Trophoblast cell (in vitro differentiated cells and primary cell): ENCODE measurements at regions not wholly inside any gene's neighbourhood (a gene's known extent, or its start where the extent isn't known, plus 50 kb on each side); places are given as distances from the start of the nearest gene placed in this dataset.
A peak's percentile ranks its signal among the peaks of the same experiment; 100 is the strongest.
"Not testable (repeated sequence)": the region's sequence is repeated elsewhere in the genome, so short reads cannot be mapped to it uniquely, and the experiment has no call there.

Source experiments
- DNase-seq, 2 donors: peaks; one replicate each; pipeline ENCODE4 v3.0.0-alpha.2; 2016
- H2AFZ ChIP-seq: 2 replicates; pipeline ENCODE4 v1.6.1; 2013; ENCODE audit warnings: low read length, moderate library complexity, mild to moderate bottlenecking; ENCODE audit not compliant: insufficient read depth, poor library complexity
- H2AK5ac ChIP-seq: 2 replicates; pipeline ENCODE4 v1.6.1; 2013; ENCODE audit warnings: mild to moderate bottlenecking, low read length
- H2BK120ac ChIP-seq: 2 replicates; pipeline ENCODE4 v1.6.1; 2013; ENCODE audit warnings: low read length, mild to moderate bottlenecking, moderate library complexity; ENCODE audit not compliant: insufficient read depth, poor library complexity
- H2BK12ac ChIP-seq: 2 replicates; pipeline ENCODE4 v1.6.1; 2013; ENCODE audit warnings: mild to moderate bottlenecking, low read length, moderate library complexity
- H2BK5ac ChIP-seq: 2 replicates; pipeline ENCODE4 v1.6.1; 2013; ENCODE audit warnings: low read length, low read depth, moderate library complexity, mild to moderate bottlenecking; ENCODE audit not compliant: poor library complexity
- H3K14ac ChIP-seq: 2 replicates; pipeline ENCODE4 v1.6.1; 2013; ENCODE audit warnings: mild to moderate bottlenecking, low read length
- H3K18ac ChIP-seq: 2 replicates; pipeline ENCODE4 v1.6.1; 2013; ENCODE audit warnings: mild to moderate bottlenecking, low read length
- H3K23ac ChIP-seq: 2 replicates; pipeline ENCODE4 v1.6.1; 2013; ENCODE audit warnings: low read length
- H3K27ac ChIP-seq: 2 replicates; pipeline ENCODE4 v1.5.1; 2013; ENCODE audit warnings: low read depth, mild to moderate bottlenecking, inconsistent platforms, low read length, moderate library complexity
- H3K27me3 ChIP-seq: 2 replicates; pipeline ENCODE4 v1.6.1; 2013; ENCODE audit warnings: inconsistent platforms, mild to moderate bottlenecking, low read length, moderate library complexity; ENCODE audit not compliant: insufficient read depth
- H3K36me3 ChIP-seq, 2 experiments: 1 replicate in 1 of 2; 2 replicates in 1 of 2; pipeline ENCODE4 v1.6.1; 2013; ENCODE audit warnings: low read length in 2 of 2, mild to moderate bottlenecking in 2 of 2, moderate library complexity in 1 of 2; ENCODE audit not compliant: insufficient read depth in 2 of 2, control insufficient read depth in 1 of 2
- H3K4ac ChIP-seq: 2 replicates; pipeline ENCODE4 v1.6.1; 2013; ENCODE audit warnings: low read depth, mild to moderate bottlenecking, low read length, moderate library complexity
- H3K4me1 ChIP-seq, 2 experiments: 1 replicate in 1 of 2; 2 replicates in 1 of 2; pipeline ENCODE4 v1.6.1; 2013; ENCODE audit warnings: low read length in 2 of 2, mild to moderate bottlenecking in 2 of 2, moderate library complexity in 1 of 2; ENCODE audit not compliant: insufficient read depth in 2 of 2, control insufficient read depth in 1 of 2
- H3K4me2 ChIP-seq: 2 replicates; pipeline ENCODE4 v1.6.1; 2013; ENCODE audit warnings: inconsistent platforms, mild to moderate bottlenecking, low read length, moderate library complexity
- H3K4me3 ChIP-seq: 2 replicates; pipeline ENCODE4 v1.5.1; 2013; ENCODE audit warnings: mild to moderate bottlenecking, low read depth, low read length, inconsistent platforms
- H3K79me1 ChIP-seq: one replicate; pipeline ENCODE4 v1.6.1; 2013; ENCODE audit warnings: low read length
- H3K79me2 ChIP-seq: 2 replicates; pipeline ENCODE4 v1.6.1; 2013; ENCODE audit warnings: low read length, mild to moderate bottlenecking; ENCODE audit not compliant: control insufficient read depth, insufficient read depth, poor library complexity
- H3K9ac ChIP-seq: 2 replicates; pipeline ENCODE4 v1.6.1; 2013; ENCODE audit warnings: mild to moderate bottlenecking, low read length
- H3K9me3 ChIP-seq: 2 replicates; pipeline ENCODE4 v1.6.1; 2013; ENCODE audit warnings: low read depth, mild to moderate bottlenecking, control low read depth, inconsistent platforms, low read length; ENCODE audit not compliant: insufficient read depth
- H4K12ac ChIP-seq: 2 replicates; pipeline ENCODE4 v1.6.1; 2013; ENCODE audit warnings: low read depth, mild to moderate bottlenecking, low read length, moderate library complexity
- H4K8ac ChIP-seq: 2 replicates; pipeline ENCODE4 v1.6.1; 2013; ENCODE audit warnings: low read depth, mild to moderate bottlenecking, low read length, moderate library complexity
- H4K91ac ChIP-seq: one replicate; pipeline ENCODE4 v1.6.1; 2013; ENCODE audit warnings: low read depth, mild to moderate bottlenecking, low read length, moderate library complexity
- WGBS: extraction: QIAGEN DNeasy Blood & Tissue Kit; methylation state at CpG from one replicate; pipeline ENCODE4 v1.1.7; 2013; ENCODE audit warnings: missing lambda C conversion rate; ENCODE audit not compliant: insufficient read length, insufficient coverage; ENCODE audit errors: extremely low coverage; 5-methylcytosine and 5-hydroxymethylcytosine counted together

- not testable (repeated sequence) for H2BK5ac ChIP-seq, H3K4me1 ChIP-seq, H3K79me1 ChIP-seq, H3K36me3 ChIP-seq, H2AFZ ChIP-seq, H3K23ac ChIP-seq, H3K27ac ChIP-seq, H3K18ac ChIP-seq, H3K27me3 ChIP-seq, H3K14ac ChIP-seq, H3K79me2 ChIP-seq, H2BK120ac ChIP-seq, H3K4me2 ChIP-seq, H3K4me3 ChIP-seq, H4K12ac ChIP-seq, DNase-seq, H3K4ac ChIP-seq, H2BK12ac ChIP-seq, H4K91ac ChIP-seq, H4K8ac ChIP-seq, H3K9ac ChIP-seq, H2AK5ac ChIP-seq, H3K9me3 ChIP-seq
- WGBS: no CpG with 5 or more reads among the region's 5 CpGs
Observed at GRCh38 chrX:66794514-66794913, 155.6 kb upstream of the EDA2R start.

GRCh38 chrX:66766318-66766717 is 127.4 kb upstream of the EDA2R start:
- DNase-seq: no peak
- H2BK5ac ChIP-seq: no peak overlapping the region
- no peak overlapping the region for H3K27ac ChIP-seq
- H3K4me1 ChIP-seq: no peaks in the 10 kb centered on the region
- H4K8ac ChIP-seq: no peak overlapping the region
- H4K91ac ChIP-seq: no peak overlapping the region
- no peak overlapping the region for H3K4me3 ChIP-seq
- WGBS: no CpG with 5 or more reads among the region's 3 CpGs
- H3K36me3 ChIP-seq: no peaks in the 10 kb centered on the region
- H4K12ac ChIP-seq: no peak overlapping the region
- no peak overlapping the region for H2AFZ ChIP-seq
- H3K14ac ChIP-seq: no peak overlapping the region
- H3K79me1 ChIP-seq: no peaks in the 10 kb centered on the region
- H2AK5ac ChIP-seq: no peak overlapping the region
- H3K9ac ChIP-seq: no peak overlapping the region
- H3K79me2 ChIP-seq: no peaks in the 10 kb centered on the region
- H3K27me3 ChIP-seq: no peaks in the 10 kb centered on the region
- no peak overlapping the region for H3K4me2 ChIP-seq
- H3K9me3 ChIP-seq: no peaks in the 10 kb centered on the region
- no peak overlapping the region for H3K18ac ChIP-seq
- no peak overlapping the region for H3K23ac ChIP-seq
- H3K4ac ChIP-seq: no peak overlapping the region
- H2BK12ac ChIP-seq: no peak overlapping the region
- no peak overlapping the region for H2BK120ac ChIP-seq

DNA sequence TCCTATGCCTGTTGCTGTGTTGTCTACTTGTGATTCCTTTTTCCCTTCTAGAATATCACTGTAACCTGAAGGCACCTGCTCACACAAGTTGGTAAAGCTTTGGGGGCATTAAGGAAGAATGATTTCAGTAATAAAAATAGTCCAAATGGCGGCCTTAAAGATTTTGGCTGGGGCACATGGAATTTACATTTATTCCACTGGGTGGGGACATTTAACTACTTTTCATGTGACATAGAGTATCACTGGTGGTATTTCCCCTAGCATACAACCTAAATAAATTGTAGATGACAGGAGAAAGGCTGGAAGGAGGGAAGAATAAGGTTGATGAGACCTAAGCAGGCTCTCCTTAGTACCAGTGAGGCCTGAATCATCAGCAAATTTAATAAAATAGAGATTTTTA is 121.8 kb upstream of the EDA2R start:
- Histone ChIP-seq H4K91ac (no peak overlapping the region), H3K23ac (no peak overlapping the region), H2BK12ac (no peak overlapping the region), H3K18ac (no peak overlapping the region), H3K79me2 (no peaks in the 10 kb centered on the region), H3K4ac (no peak overlapping the region), H3K36me3 (no peaks in the 10 kb centered on the region), H3K4me1 (no peaks in the 10 kb centered on the region), H3K79me1 (no peaks in the 10 kb centered on the region), H3K14ac (no peak overlapping the region), H4K8ac (no peak overlapping the region), H4K12ac (no peak overlapping the region), H3K9ac (no peak overlapping the region), H3K4me3 (no peak overlapping the region), H3K4me2 (no peak overlapping the region), H3K9me3 (no peaks in the 10 kb centered on the region), H2AK5ac (no peak overlapping the region), H2BK5ac (no peak overlapping the region), H3K27ac (no peak overlapping the region), H3K27me3 (no peaks in the 10 kb centered on the region), H2BK120ac (no peak overlapping the region), H2AFZ (no peak overlapping the region)
- WGBS: no CpG with 5 or more reads among the region's 1 CpG
- peak in 1 of 2 donors; percentile 18 for DNase-seq

DNA sequence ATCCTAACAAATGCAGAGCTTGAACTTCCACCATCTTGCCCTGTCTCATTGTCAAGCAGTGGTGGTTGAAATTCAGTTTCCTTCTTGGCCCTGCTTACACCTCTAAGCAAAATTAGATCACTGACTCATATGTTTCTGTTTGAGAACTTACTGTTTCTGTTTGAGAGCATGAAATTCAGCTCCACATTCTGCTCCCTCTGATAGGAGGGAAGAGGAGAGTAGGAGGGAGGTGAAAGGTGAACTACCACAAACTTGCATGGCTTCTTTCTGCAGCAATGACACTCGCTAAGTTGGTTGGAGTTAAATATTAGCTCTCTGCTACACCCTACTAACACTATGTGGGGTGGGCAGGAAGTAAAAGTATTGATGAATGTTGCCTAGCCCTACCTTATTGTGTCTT is 117.8 kb upstream of the EDA2R start:
- H2AK5ac ChIP-seq: no peak overlapping the region
- H3K79me2 ChIP-seq: no peaks in the 10 kb centered on the region
- H4K12ac ChIP-seq: no peak overlapping the region
- no peak overlapping the region for H2BK12ac ChIP-seq
- no peaks in the 10 kb centered on the region for H3K4me1 ChIP-seq
- no peak overlapping the region for H4K91ac ChIP-seq
- H2BK5ac ChIP-seq: no peak overlapping the region
- no peak overlapping the region for H3K4me2 ChIP-seq
- H3K9me3 ChIP-seq: no peaks in the 10 kb centered on the region
- H3K18ac ChIP-seq: no peak overlapping the region
- H2BK120ac ChIP-seq: no peak overlapping the region
- no peak overlapping the region for H3K14ac ChIP-seq
- H4K8ac ChIP-seq: no peak overlapping the region
- no peak overlapping the region for H3K9ac ChIP-seq
- WGBS: no CpG with 5 or more reads among the region's 1 CpG
- H3K4ac ChIP-seq: no peak overlapping the region
- no peak overlapping the region for H3K23ac ChIP-seq
- H3K27ac ChIP-seq: no peak overlapping the region
- no peaks in the 10 kb centered on the region for H3K79me1 ChIP-seq
- H3K27me3 ChIP-seq: no peaks in the 10 kb centered on the region
- no peak overlapping the region for H2AFZ ChIP-seq
- no peak for DNase-seq
- H3K4me3 ChIP-seq: no peak overlapping the region
- H3K36me3 ChIP-seq: no peaks in the 10 kb centered on the region
